H1 (cell line): ENCODE measurements at regions not wholly inside any gene's neighbourhood (a gene's known extent, or its start where the extent isn't known, plus 50 kb on each side); places are given as distances from the start of the nearest gene placed in this dataset.

Source experiments
- CTCF ChIA-PET: fragments of 300-600 bp; sonication (Branson Sonifier 250); formaldehyde crosslinking; loops from one replicate; lab custom pipeline; 2021; ENCODE audit not compliant: partially characterized antibody; lab: Charles Lee
- POLR2A ChIA-PET: fragments of 300-600 bp; sonication (Branson Sonifier 250); formaldehyde crosslinking; loops from one replicate; lab custom pipeline; 2021; ENCODE audit warnings: inconsistent platforms; ENCODE audit not compliant: partially characterized antibody; lab: Charles Lee
- DNase-seq, 2 experiments: peaks; one replicate each; pipeline versions ENCODE4 v3.0.0 to v3.0.0-alpha.2; 2010 to 2022; ENCODE audit warnings: low spot score in 2 of 2, low read depth in 1 of 2, mixed read lengths in 1 of 2
- FAIRE-seq: peaks from 2 replicates; lab custom pipeline; 2011; peaks lifted over from hg19 to GRCh38; lab: Jason Lieb, UNC
- H2AFZ ChIP-seq: 2 replicates; pipeline ENCODE4 v1.8.1; 2012; ENCODE audit warnings: low read length, inconsistent platforms
- H2AK5ac ChIP-seq: 2 replicates; pipeline ENCODE4 v1.6.1; 2013; ENCODE audit warnings: low read depth, low read length
- H2BK120ac ChIP-seq: replicated peaks from 2 replicates; pipeline ENCODE3; 2013; ENCODE audit warnings: low read depth, low read length, inconsistent platforms
- H2BK12ac ChIP-seq: 2 replicates; pipeline ENCODE4 v1.6.1; 2013; ENCODE audit warnings: low read depth, low read length
- H2BK15ac ChIP-seq: 2 replicates; pipeline ENCODE4 v1.6.1; 2013; ENCODE audit warnings: low read length
- H2BK20ac ChIP-seq: 2 replicates; pipeline ENCODE4 v1.6.1; 2013; ENCODE audit warnings: low read length
- H2BK5ac ChIP-seq: 2 replicates; pipeline ENCODE4 v1.6.1; 2013; ENCODE audit warnings: low read depth, low read length
- H3K14ac ChIP-seq: 2 replicates; pipeline ENCODE4 v1.6.1; 2013; ENCODE audit warnings: inconsistent platforms; ENCODE audit not compliant: insufficient read length
- H3K18ac ChIP-seq: 2 replicates; pipeline ENCODE4 v1.6.1; 2013; ENCODE audit warnings: low read length; ENCODE audit errors: extremely low read depth
- H3K23ac ChIP-seq: 2 replicates; pipeline ENCODE4 v1.6.1; 2013; ENCODE audit warnings: inconsistent platforms; ENCODE audit not compliant: insufficient read length
- H3K23me2 ChIP-seq: 2 replicates; pipeline ENCODE4 v1.6.1; 2013; ENCODE audit warnings: low read depth, low read length
- H3K27ac ChIP-seq: 2 replicates; pipeline ENCODE4 v1.6.1; 2011; ENCODE audit warnings: low read depth, low read length, inconsistent platforms
- H3K27me3 ChIP-seq, 4 experiments: replicated peaks in 1 of 4; 1 replicate in 1 of 4; 2 replicates in 3 of 4; pipeline versions ENCODE4 v1.6.1 to v1.8.1; 2011 to 2013; ENCODE audit warnings: low read length in 3 of 4, mild to moderate bottlenecking in 3 of 4, inconsistent platforms in 2 of 4, mixed read lengths in 2 of 4, moderate library complexity in 1 of 4; ENCODE audit not compliant: control insufficient read depth in 3 of 4, insufficient read depth in 3 of 4; ENCODE audit errors: extremely low read depth in 1 of 4
- H3K36me3 ChIP-seq, 4 experiments: 2 replicates each; pipeline versions ENCODE4 v1.6.1 to v1.8.1; 2011 to 2013; ENCODE audit warnings: mild to moderate bottlenecking in 4 of 4, low read length in 3 of 4, moderate library complexity in 2 of 4, control low read depth in 1 of 4, inconsistent platforms in 1 of 4; ENCODE audit not compliant: insufficient read depth in 4 of 4, control insufficient read depth in 2 of 4
- H3K4ac ChIP-seq: replicated peaks from 2 replicates; pipeline ENCODE3; 2013; ENCODE audit warnings: low read length, low read depth, mixed read lengths, inconsistent platforms; ENCODE audit not compliant: insufficient read length
- H3K4me1 ChIP-seq, 4 experiments: replicated peaks in 1 of 4; 1 replicate in 1 of 4; 2 replicates in 3 of 4; pipeline versions ENCODE4 v1.6.1 to v1.8.1; 2011 to 2013; ENCODE audit warnings: low read length in 3 of 4, inconsistent platforms in 2 of 4, mixed read lengths in 1 of 4; ENCODE audit not compliant: insufficient read depth in 4 of 4, control insufficient read depth in 3 of 4
- H3K4me2 ChIP-seq, 2 experiments: 2 replicates each; pipeline versions ENCODE4 v1.6.1 to v1.8.1; 2011 to 2013; ENCODE audit warnings: low read depth in 2 of 2, low read length in 2 of 2, control low read depth in 1 of 2, inconsistent platforms in 1 of 2, mild to moderate bottlenecking in 1 of 2; ENCODE audit not compliant: insufficient read depth in 1 of 2
- H3K4me3 ChIP-seq, 4 experiments: fragments of 200-600, 300-600 bp in 1 of 4; sonication (generic), shearing (Covaris generic), sonication (Bioruptor Twin) in 1 of 4; 2 replicates each; pipeline versions ENCODE4 v1.5.1 to v1.8.1; 2011 to 2016; ENCODE audit warnings: low read length in 4 of 4, low read depth in 3 of 4, control low read depth in 2 of 4, inconsistent platforms in 2 of 4, mild to moderate bottlenecking in 2 of 4, mixed read lengths in 1 of 4, moderate library complexity in 1 of 4; ENCODE audit not compliant: insufficient read depth in 2 of 4; ENCODE audit errors: extremely low read depth in 1 of 4
- H3K56ac ChIP-seq: replicated peaks from 2 replicates; pipeline ENCODE3; 2013; ENCODE audit warnings: low read depth, mild to moderate bottlenecking, mixed read lengths, low read length, inconsistent platforms; ENCODE audit not compliant: insufficient read length
- H3K79me1 ChIP-seq: 2 replicates; pipeline ENCODE4 v1.6.1; 2013; ENCODE audit warnings: low read depth, low read length, control low read depth
- H3K79me2 ChIP-seq, 2 experiments: 2 replicates each; pipeline versions ENCODE4 v1.6.1 to v1.8.1; 2012 to 2013; ENCODE audit warnings: low read length in 2 of 2, mild to moderate bottlenecking in 2 of 2, inconsistent platforms in 1 of 2; ENCODE audit not compliant: insufficient read depth in 2 of 2, control insufficient read depth in 1 of 2
- H3K9ac ChIP-seq, 4 experiments: replicated peaks in 1 of 4; 1 replicate in 1 of 4; 2 replicates in 3 of 4; pipeline versions ENCODE4 v1.6.1 to v1.8.1; 2011 to 2013; ENCODE audit warnings: low read depth in 3 of 4, low read length in 3 of 4, control low read depth in 2 of 4, mild to moderate bottlenecking in 2 of 4, moderate library complexity in 2 of 4, inconsistent platforms in 1 of 4; ENCODE audit errors: extremely low read depth in 1 of 4
- H3K9me3 ChIP-seq, 2 experiments: 2 replicates each; pipeline versions ENCODE4 v1.6.1 to v1.8.1; 2012 to 2013; ENCODE audit warnings: mild to moderate bottlenecking in 2 of 2, moderate library complexity in 2 of 2, control low read depth in 1 of 2, inconsistent platforms in 1 of 2, low read depth in 1 of 2, low read length in 1 of 2, mixed read lengths in 1 of 2; ENCODE audit not compliant: insufficient read depth in 2 of 2
- H4K20me1 ChIP-seq, 2 experiments: replicated peaks in 1 of 2; 2 replicates each; pipeline versions ENCODE3 to v1.8.1; 2011 to 2013; ENCODE audit warnings: inconsistent platforms in 2 of 2, low read length in 2 of 2, mild to moderate bottlenecking in 1 of 2; ENCODE audit not compliant: insufficient read depth in 2 of 2, control insufficient read depth in 1 of 2
- H4K5ac ChIP-seq: 2 replicates; pipeline ENCODE4 v1.6.1; 2013; ENCODE audit warnings: low read length, low read depth, mixed read lengths, inconsistent platforms; ENCODE audit not compliant: insufficient read length
- H4K8ac ChIP-seq: 2 replicates; pipeline ENCODE4 v1.8.0; 2013; ENCODE audit warnings: mild to moderate bottlenecking, moderate library complexity, low read length, inconsistent platforms; ENCODE audit not compliant: insufficient read depth; ENCODE audit errors: extremely low read depth
- H4K91ac ChIP-seq: replicated peaks from 2 replicates; pipeline ENCODE3; 2013; ENCODE audit warnings: low read length, mixed read lengths, inconsistent platforms; ENCODE audit not compliant: insufficient read length
- BACH1 ChIP-seq: IDR thresholded peaks from 2 replicates; pipeline ENCODE4 v1.6.1; 2012; ENCODE audit warnings: low read length, improper control_type of control experiment
- EP300 ChIP-seq, 2 experiments: IDR thresholded peaks; 1 replicate in 1 of 2; 2 replicates in 1 of 2; pipeline ENCODE4 v1.6.1; 2011 to 2012; ENCODE audit warnings: low read depth in 2 of 2, low read length in 2 of 2, mild to moderate bottlenecking in 2 of 2, borderline replicate concordance in 1 of 2, inconsistent platforms in 1 of 2, moderate library complexity in 1 of 2
- EZH2 ChIP-seq: fragments of 200-600 bp; sonication (generic); IDR thresholded peaks from 2 replicates; pipeline ENCODE4 v1.7.1; 2012; ENCODE audit warnings: low read depth, mild to moderate bottlenecking, moderate library complexity, low read length, inconsistent platforms; ENCODE audit not compliant: severe bottlenecking
- POLR2A ChIP-seq, 2 experiments: IDR thresholded peaks; 1 replicate in 1 of 2; 2 replicates in 1 of 2; pipeline ENCODE4 v1.6.1; 2011; ENCODE audit warnings: low read depth in 2 of 2, low read length in 2 of 2, mild to moderate bottlenecking in 2 of 2; ENCODE audit errors: control extremely low read depth in 1 of 2
- RAD21 ChIP-seq, 2 experiments: IDR thresholded peaks in 1 of 2; conservative IDR thresholded peaks in 1 of 2; 2 replicates each; pipeline ENCODE4 v1.6.1; 2011; ENCODE audit warnings: low read depth in 2 of 2, low read length in 2 of 2, improper control_type of control experiment in 1 of 2, inconsistent platforms in 1 of 2, mild to moderate bottlenecking in 1 of 2, moderate library complexity in 1 of 2
- SIN3A ChIP-seq, 2 experiments: IDR thresholded peaks in 1 of 2; conservative IDR thresholded peaks in 1 of 2; 2 replicates each; pipeline ENCODE4 v1.6.1; 2011 to 2012; ENCODE audit warnings: low read length in 2 of 2, improper control_type of control experiment in 1 of 2, low read depth in 1 of 2, mild to moderate bottlenecking in 1 of 2
- SUZ12 ChIP-seq: fragments of 200-600 bp; sonication (generic); IDR thresholded peaks from 2 replicates; pipeline ENCODE4 v1.6.1; 2012; ENCODE audit warnings: mild to moderate bottlenecking, inconsistent platforms, low read length, moderate library complexity, mixed read lengths
- TAF1 ChIP-seq: IDR thresholded peaks from 2 replicates; pipeline ENCODE4 v1.6.1; 2011; ENCODE audit warnings: mild to moderate bottlenecking, low read depth, low read length
- TEAD4 ChIP-seq: IDR thresholded peaks from 2 replicates; pipeline ENCODE4 v1.6.1; 2012; ENCODE audit warnings: low read depth, low read length, inconsistent platforms, mixed read lengths
- WGBS, 2 experiments: shearing (Covaris generic) in 1 of 2; methylation state at CpG; one replicate each; pipeline versions ENCODE4 v1.1.6 to v1.1.7; 2013 to 2015; ENCODE audit warnings: low lambda C conversion rate in 2 of 2, mixed read lengths in 2 of 2, inconsistent platforms in 1 of 2, low coverage in 1 of 2, missing lambda C conversion rate in 1 of 2; ENCODE audit not compliant: insufficient replicate concordance in 2 of 2, insufficient coverage in 1 of 2, insufficient read length in 1 of 2; ENCODE audit errors: extremely low coverage in 1 of 2, missing lambda C conversion rate in 1 of 2; 5-methylcytosine and 5-hydroxymethylcytosine counted together
- TF ChIP-seq, protein P1 (sequence below): IDR thresholded peaks from 2 replicates; pipeline ENCODE4 v1.6.1; 2012; ENCODE audit warnings: inconsistent platforms
- TF ChIP-seq, protein P2 (sequence below): IDR thresholded peaks from 2 replicates; pipeline ENCODE4 v1.6.1; 2012; ENCODE audit warnings: low read length, inconsistent platforms

DNA sequence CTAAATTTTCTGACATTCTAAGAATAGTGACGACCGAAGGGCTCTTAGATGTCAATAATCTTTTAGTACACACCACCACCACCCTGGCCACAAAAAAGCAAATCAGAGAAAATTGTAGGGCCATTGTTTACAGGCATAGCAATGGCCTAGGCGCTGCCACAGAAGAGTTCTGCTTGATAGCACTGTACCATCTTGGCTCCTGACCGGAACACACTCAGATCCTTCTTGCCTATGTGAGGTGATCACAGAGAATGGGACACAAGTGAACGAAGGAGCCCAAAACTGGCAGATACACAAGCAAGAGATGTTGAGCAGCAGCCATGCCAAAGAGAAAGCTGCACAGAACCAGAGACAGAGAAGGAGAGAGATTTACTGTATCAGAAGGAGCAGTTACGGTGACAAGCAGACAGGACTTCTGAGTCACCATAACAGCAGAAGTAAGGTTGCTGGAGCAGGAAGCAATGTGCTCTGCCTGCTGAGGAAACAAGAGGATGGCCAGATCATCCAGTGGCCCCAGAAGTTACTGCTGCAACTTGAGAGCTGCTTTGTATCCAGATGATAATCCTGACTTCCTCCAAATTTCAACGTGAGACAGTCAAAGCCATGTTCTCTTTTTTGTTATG lies 105.2 kb downstream of the SLITRK6 start:
- no peak overlapping the region for H2BK12ac ChIP-seq
- no peaks in the 10 kb centered on the region for H3K9me3 ChIP-seq
- H2BK120ac ChIP-seq, result no peak overlapping the region
- no peaks in the 10 kb centered on the region for H3K27me3 ChIP-seq
- 95% methylated on average over 7 of the region's 7 CpGs; no CpG with 5 or more reads in 1 of the 2 experiments for WGBS, 2 experiments
- H3K56ac ChIP-seq, result no peak overlapping the region
- no peak overlapping the region for H3K27ac ChIP-seq
- no peak overlapping the region for H2BK5ac ChIP-seq
- no peaks in the 10 kb centered on the region for H4K20me1 ChIP-seq
- H4K5ac ChIP-seq, result no peak overlapping the region
- no peak for FAIRE-seq
- H3K18ac ChIP-seq, result no peak overlapping the region; the same call in 1 of the 2 replicates
- no peak overlapping the region for H2AK5ac ChIP-seq
- no peak overlapping the region for H2BK20ac ChIP-seq
- peak overlapping the region; percentile 99 for H2AFZ ChIP-seq
- H3K4ac ChIP-seq, result no peak overlapping the region
- no peaks in the 10 kb centered on the region for H3K79me1 ChIP-seq
- no peak overlapping the region for H4K91ac ChIP-seq
- H3K14ac ChIP-seq, result no peak overlapping the region
- H3K23ac ChIP-seq, result no peak overlapping the region
- no peaks in the 10 kb centered on the region for H3K79me2 ChIP-seq
- H3K36me3 ChIP-seq, result no peaks in the 10 kb centered on the region
- H3K4me1 ChIP-seq, result no peaks in the 10 kb centered on the region
- no peak for DNase-seq
- H4K8ac ChIP-seq, result no peak overlapping the region
- ChIA-PET CTCF (interaction anchor here (0.6 kb wide), 1 partner anchor 172 kb away, joined by 3 read pairs; no protein-coding TSS in a partner anchor), POLR2A (no interaction called here)
- H3K23me2 ChIP-seq, result no peaks in the 10 kb centered on the region
- no peak overlapping the region for H3K9ac ChIP-seq
- no peak overlapping the region for H3K4me2 ChIP-seq
- no peak overlapping the region for H3K4me3 ChIP-seq
- H2BK15ac ChIP-seq, result no peak overlapping the region
- TF ChIP-seq TEAD4, result no peak
- TF ChIP-seq RAD21 (IDR thresholded peaks at IDR 0.05 in 1 of 2, conservative IDR thresholded peaks at IDR 0.05 in 1 of 2; ENCODE audit: low read depth in 2 of 2, low read length in 2 of 2), result no peak
- no peak for TF ChIP-seq EZH2
- TF ChIP-seq, protein P1, sequence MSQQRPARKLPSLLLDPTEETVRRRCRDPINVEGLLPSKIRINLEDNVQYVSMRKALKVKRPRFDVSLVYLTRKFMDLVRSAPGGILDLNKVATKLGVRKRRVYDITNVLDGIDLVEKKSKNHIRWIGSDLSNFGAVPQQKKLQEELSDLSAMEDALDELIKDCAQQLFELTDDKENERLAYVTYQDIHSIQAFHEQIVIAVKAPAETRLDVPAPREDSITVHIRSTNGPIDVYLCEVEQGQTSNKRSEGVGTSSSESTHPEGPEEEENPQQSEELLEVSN, result no peak
- no peak for TF ChIP-seq SUZ12
- TF ChIP-seq TAF1, result no peak
- TF ChIP-seq SIN3A (conservative IDR thresholded peaks at IDR 0.05 in 1 of 2, IDR thresholded peaks at IDR 0.05 in 1 of 2; ENCODE audit: low read depth in 1 of 2, low read length in 2 of 2), result no peak
- no peak for TF ChIP-seq EP300 (IDR thresholded peaks at IDR 0.05; ENCODE audit: borderline replicate concordance in 1 of 2, low read depth in 2 of 2, low read length in 2 of 2)
- no peak for TF ChIP-seq POLR2A (IDR thresholded peaks at IDR 0.05; ENCODE audit: control extremely low read depth in 1 of 2, low read depth in 2 of 2, low read length in 2 of 2)
- no peak for TF ChIP-seq BACH1
- TF ChIP-seq, protein P2, sequence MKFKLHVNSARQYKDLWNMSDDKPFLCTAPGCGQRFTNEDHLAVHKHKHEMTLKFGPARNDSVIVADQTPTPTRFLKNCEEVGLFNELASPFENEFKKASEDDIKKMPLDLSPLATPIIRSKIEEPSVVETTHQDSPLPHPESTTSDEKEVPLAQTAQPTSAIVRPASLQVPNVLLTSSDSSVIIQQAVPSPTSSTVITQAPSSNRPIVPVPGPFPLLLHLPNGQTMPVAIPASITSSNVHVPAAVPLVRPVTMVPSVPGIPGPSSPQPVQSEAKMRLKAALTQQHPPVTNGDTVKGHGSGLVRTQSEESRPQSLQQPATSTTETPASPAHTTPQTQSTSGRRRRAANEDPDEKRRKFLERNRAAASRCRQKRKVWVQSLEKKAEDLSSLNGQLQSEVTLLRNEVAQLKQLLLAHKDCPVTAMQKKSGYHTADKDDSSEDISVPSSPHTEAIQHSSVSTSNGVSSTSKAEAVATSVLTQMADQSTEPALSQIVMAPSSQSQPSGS, result no peak
